Erythroblast (primary cell): ENCODE measurements at regions not wholly inside any gene's neighbourhood (a gene's known extent, or its start where the extent isn't known, plus 50 kb on each side); places are given as distances from the start of the nearest gene placed in this dataset.

Experiments
- GATA1 ChIP-seq: IDR thresholded peaks from 2 replicates; pipeline ENCODE4 v1.6.1; 2011; ENCODE audit warnings: low read depth, mild to moderate bottlenecking, control low read depth, low read length, moderate library complexity
- POLR2A ChIP-seq: IDR thresholded peaks from 2 replicates; pipeline ENCODE4 v1.6.1; 2011; ENCODE audit warnings: mild to moderate bottlenecking, low read length

DNA sequence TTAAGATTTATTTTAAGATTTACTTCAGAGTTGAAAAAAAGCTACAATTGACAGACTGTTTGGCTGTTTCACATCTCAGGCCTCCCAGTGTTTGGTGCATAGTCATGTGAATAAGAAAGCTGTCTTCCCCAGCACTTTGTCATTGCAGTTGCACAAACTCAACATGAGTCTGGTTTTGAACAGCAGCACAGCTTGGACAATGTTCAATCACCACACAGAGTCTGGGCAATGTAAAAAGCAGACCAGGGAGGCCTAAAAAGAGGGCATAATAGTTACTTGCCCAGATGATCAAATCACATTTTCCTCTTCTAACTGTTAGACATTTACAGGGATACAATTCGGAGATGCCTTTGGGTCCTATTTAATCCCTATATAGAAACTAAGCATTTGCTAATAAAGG lies 1055.0 kb downstream of the RPA4 start:
- TF ChIP-seq POLR2A: no peak
- no peak for TF ChIP-seq GATA1
